ENCODE measurements at regions not wholly inside any gene's neighbourhood (a gene's known extent, or its start where the extent isn't known, plus 50 kb on each side); places are given as distances from the start of the nearest gene placed in this dataset.

DNA sequence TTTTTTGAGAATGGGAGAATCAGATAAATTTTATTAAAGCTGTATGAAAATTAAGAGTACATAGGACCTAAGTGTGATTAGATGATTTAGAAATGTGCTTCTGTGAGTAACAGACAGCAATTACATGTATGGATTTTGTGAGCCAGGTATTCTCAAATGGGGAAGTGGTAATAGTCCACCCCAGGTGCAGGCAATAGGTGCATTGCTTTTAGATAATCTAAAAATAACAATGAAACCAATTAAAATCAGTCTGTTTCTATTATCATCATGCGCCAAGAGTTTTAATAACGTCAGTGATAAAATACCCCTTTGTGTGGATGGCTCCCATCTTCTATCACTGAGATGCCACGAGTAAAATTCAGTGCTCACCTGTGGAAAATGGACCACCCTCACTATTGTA, 265.3 kb downstream of the RNF144A start:
- Histone ChIP-seq H3K9me3 (no peaks in the 10 kb centered on the region), H3K36me3 (no peaks in the 10 kb centered on the region), H3K27ac (no peak overlapping the region), H3K4me3 (no peak overlapping the region), H3K27me3 (no peaks in the 10 kb centered on the region), H3K4me1 (no peaks in the 10 kb centered on the region)
- no peak for TF ChIP-seq POLR2A (IDR thresholded peaks at IDR 0.05)
- TF ChIP-seq EP300 (IDR thresholded peaks at IDR 0.05), result no peak
- no peak for TF ChIP-seq POLR2AphosphoS5 (IDR thresholded peaks at IDR 0.05)
- TF ChIP-seq, protein P1, sequence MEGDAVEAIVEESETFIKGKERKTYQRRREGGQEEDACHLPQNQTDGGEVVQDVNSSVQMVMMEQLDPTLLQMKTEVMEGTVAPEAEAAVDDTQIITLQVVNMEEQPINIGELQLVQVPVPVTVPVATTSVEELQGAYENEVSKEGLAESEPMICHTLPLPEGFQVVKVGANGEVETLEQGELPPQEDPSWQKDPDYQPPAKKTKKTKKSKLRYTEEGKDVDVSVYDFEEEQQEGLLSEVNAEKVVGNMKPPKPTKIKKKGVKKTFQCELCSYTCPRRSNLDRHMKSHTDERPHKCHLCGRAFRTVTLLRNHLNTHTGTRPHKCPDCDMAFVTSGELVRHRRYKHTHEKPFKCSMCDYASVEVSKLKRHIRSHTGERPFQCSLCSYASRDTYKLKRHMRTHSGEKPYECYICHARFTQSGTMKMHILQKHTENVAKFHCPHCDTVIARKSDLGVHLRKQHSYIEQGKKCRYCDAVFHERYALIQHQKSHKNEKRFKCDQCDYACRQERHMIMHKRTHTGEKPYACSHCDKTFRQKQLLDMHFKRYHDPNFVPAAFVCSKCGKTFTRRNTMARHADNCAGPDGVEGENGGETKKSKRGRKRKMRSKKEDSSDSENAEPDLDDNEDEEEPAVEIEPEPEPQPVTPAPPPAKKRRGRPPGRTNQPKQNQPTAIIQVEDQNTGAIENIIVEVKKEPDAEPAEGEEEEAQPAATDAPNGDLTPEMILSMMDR (IDR thresholded peaks at IDR 0.05), result no peak
- DNase-seq, result no peak
- 70 to 83% (median 78%) methylated on average over 3 of the region's 3 CpGs for WGBS, 5 donors
- intact Hi-C loops (cut with DNase I; ENCODE audit: low total_unique reads), result no loop called here

DNA sequence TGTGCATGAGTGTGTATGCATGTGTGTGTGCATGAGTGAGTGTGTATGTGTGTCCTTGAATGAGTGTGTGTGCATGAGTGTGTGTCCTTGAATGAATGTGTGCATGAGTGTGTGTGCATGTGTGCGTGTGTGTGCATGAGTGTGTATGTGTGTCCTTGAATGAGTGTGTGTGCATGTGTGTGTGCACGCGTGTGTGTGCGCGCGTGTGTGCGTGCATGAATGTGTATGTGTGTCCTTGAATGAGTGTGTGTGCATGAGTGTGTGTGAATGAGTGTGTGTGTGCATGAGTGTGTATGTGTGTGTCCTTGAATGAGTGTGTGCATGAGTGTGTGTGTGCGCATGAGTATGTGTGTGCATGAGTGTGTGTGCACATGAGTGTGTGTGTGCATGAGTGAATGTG, 271.9 kb downstream of the RNF144A start:
- TF ChIP-seq POLR2A (IDR thresholded peaks at IDR 0.05) (no peak), EP300 (IDR thresholded peaks at IDR 0.05) (no peak), POLR2AphosphoS5 (IDR thresholded peaks at IDR 0.05) (no peak)
- TF ChIP-seq, protein P1 (IDR thresholded peaks at IDR 0.05), result no peak
- 0 to 98% (median 72%) methylated on average over 5 to 8 of the region's 8 CpGs for WGBS, 5 donors

DNA sequence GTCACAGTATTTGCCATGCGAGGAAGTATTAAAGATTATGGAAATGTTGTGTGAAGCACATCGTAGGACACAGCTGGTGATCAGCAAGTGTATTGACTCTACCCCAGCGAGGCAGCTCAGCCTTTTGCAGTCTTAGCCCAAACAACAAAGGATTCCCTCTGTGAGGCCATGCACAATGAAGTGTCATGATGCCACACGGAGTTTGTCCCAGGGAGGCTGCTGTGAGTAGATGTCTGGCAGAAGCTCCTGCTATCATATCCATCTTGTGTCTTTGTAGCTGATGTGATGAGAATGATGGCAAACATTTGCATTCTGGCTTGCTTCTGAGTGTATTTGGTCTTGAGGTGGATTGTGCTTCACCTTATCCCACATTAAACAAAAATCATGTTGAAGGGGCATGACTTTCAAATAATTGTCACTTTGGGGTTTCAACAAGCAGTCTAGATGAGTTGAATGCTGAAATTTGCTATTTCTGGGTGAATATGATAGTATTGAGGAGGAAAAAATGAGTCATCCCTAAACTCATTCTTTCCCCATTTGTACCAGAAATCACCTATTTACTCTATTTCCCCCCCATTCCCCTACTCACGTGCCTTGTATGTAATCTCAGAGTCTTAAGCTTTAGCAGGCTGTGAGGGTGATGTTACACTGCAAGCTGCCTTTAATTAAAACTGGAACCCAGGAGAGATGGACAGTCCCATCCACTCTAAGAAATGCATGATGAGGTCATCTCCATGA, 273.5 kb downstream of the RNF144A start:
- WGBS, 5 donors, result 44 to 73% (median 56%) methylated on average over 5 of the region's 5 CpGs

More for the DNA sequence above, 271.9 kb downstream of the RNF144A start:
- DNase-seq, result no peak
- intact Hi-C loops (cut with DNase I; ENCODE audit: low total_unique reads), result no loop called here
- no peak overlapping the region for H3K27ac ChIP-seq
- H3K36me3 ChIP-seq, result no peaks in the 10 kb centered on the region
- H3K27me3 ChIP-seq, result no peaks in the 10 kb centered on the region
- H3K9me3 ChIP-seq, result no peaks in the 10 kb centered on the region
- no peak overlapping the region for H3K4me3 ChIP-seq
- no peaks in the 10 kb centered on the region for H3K4me1 ChIP-seq

DNA sequence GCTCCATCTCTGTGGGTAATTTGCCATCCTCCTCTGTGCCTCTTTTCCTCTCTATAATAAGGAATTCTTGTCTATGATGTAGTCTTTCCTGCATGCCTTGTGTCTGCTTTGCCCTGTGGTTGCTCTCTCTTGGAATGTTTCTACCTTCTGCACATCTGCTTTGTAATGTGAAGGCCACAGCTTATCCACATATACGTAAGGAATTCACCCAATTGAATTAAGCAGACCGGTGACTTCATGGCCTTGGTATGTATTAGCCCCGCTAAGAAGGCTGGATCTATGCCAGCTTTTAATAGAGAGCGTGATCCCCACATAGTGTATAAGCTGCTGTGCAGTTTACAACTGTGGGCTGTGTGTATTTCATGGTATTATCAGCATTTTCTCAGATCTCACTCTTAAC, 274.7 kb downstream of the RNF144A start:
- Histone ChIP-seq H3K4me3 (no peak overlapping the region), H3K27me3 (no peaks in the 10 kb centered on the region), H3K36me3 (no peaks in the 10 kb centered on the region), H3K27ac (no peak overlapping the region), H3K9me3 (no peaks in the 10 kb centered on the region), H3K4me1 (no peaks in the 10 kb centered on the region)
- 19 to 29% (median 25%) methylated on average over 4 of the region's 4 CpGs for WGBS, 5 donors
- intact Hi-C loops (cut with DNase I; ENCODE audit: low total_unique reads), result no loop called here
- TF ChIP-seq POLR2A (IDR thresholded peaks at IDR 0.05) (no peak), POLR2AphosphoS5 (IDR thresholded peaks at IDR 0.05) (no peak), EP300 (IDR thresholded peaks at IDR 0.05) (no peak)
- DNase-seq, result peak in 1 of 2 donors; percentile 85

More for the DNA sequence above, 273.5 kb downstream of the RNF144A start:
- Histone ChIP-seq H3K4me1 (no peaks in the 10 kb centered on the region), H3K36me3 (no peaks in the 10 kb centered on the region), H3K9me3 (no peaks in the 10 kb centered on the region), H3K4me3 (no peak overlapping the region), H3K27ac (no peak overlapping the region), H3K27me3 (no peaks in the 10 kb centered on the region)
- intact Hi-C loops (cut with DNase I; ENCODE audit: low total_unique reads), result no loop called here
- DNase-seq, result no peak
- TF ChIP-seq POLR2A (IDR thresholded peaks at IDR 0.05) (no peak), EP300 (IDR thresholded peaks at IDR 0.05) (no peak), POLR2AphosphoS5 (IDR thresholded peaks at IDR 0.05) (no peak)
- TF ChIP-seq, protein P1 (IDR thresholded peaks at IDR 0.05), result no peak

DNA sequence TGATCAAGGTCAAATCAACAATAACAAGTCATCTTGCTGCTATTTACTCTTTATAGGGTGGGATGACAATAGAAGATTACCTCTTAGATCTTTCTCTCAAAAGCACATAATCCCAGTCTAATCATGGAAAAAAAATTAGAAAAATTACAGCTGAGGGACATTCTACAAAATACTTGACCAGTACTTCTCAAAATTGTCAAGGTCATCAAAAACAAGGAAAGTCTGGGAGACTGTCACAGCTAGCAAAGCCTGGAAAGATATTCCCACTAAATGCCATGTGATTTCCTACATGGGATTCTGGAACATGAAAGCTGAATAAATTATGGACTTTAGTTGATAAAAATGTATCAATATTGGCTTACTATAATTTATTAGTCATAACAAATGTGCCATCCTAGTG, 276.2 kb downstream of the RNF144A start:
- DNase-seq, result no peak
- H3K4me3 ChIP-seq, result no peak overlapping the region
- no peaks in the 10 kb centered on the region for H3K9me3 ChIP-seq
- TF ChIP-seq, protein P1 (IDR thresholded peaks at IDR 0.05), result no peak
- TF ChIP-seq POLR2AphosphoS5 (IDR thresholded peaks at IDR 0.05) (no peak), POLR2A (IDR thresholded peaks at IDR 0.05) (no peak), EP300 (IDR thresholded peaks at IDR 0.05) (no peak)
- intact Hi-C loops (cut with DNase I; ENCODE audit: low total_unique reads), result no loop called here
- H3K27ac ChIP-seq, result no peak overlapping the region
- H3K36me3 ChIP-seq, result no peaks in the 10 kb centered on the region
- H3K27me3 ChIP-seq, result no peaks in the 10 kb centered on the region
- H3K4me1 ChIP-seq, result no peaks in the 10 kb centered on the region
